ENCODE measurements at regions not wholly inside any gene's neighbourhood (a gene's known extent, or its start where the extent isn't known, plus 50 kb on each side); places are given as distances from the start of the nearest gene placed in this dataset.
A peak's percentile ranks its signal among the peaks of the same experiment; 100 is the strongest.

GRCh38 chr5:5971203-5971602, 407.1 kb downstream of the MED10 start:
- FAIRE-seq (no peak), DNase-seq (ENCODE audit: insufficient read length, low spot score) (no peak)

- DNase-seq (ENCODE audit: insufficient read length, low spot score) (no peak), FAIRE-seq (no peak)
These were observed 408.3 kb downstream of the MED10 start for GRCh38 chr5:5969942-5970483.

DNA sequence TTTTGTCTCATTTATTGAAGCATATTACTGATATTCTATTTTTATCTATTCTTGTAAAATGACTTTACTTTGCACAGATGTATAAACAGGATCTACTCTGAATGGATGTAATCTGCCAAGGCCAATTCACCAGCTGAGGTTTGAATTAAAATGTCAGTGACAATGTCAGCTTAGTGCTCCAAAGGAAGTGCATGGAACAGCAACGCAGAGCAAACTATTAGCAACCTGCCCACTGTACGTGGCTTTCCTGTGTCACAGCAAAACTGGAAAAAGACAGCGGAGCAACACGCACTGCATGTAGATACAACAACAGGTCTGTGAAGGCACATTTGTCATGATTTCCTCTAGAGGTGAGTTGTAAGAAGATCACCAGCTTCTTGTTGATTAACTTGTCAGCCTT, 409.4 kb downstream of the MED10 start:
- FAIRE-seq (no peak), DNase-seq (ENCODE audit: insufficient read length, low spot score) (no peak)

- no peak for DNase-seq (ENCODE audit: insufficient read length, low spot score)
- no peak for FAIRE-seq
These were observed 410.4 kb downstream of the MED10 start for GRCh38 chr5:5967944-5968343.

GRCh38 chr5:5967373-5967772, 411.0 kb downstream of the MED10 start:
- no peak for DNase-seq (ENCODE audit: insufficient read length, low spot score)
- FAIRE-seq, result peak; percentile 20

DNA sequence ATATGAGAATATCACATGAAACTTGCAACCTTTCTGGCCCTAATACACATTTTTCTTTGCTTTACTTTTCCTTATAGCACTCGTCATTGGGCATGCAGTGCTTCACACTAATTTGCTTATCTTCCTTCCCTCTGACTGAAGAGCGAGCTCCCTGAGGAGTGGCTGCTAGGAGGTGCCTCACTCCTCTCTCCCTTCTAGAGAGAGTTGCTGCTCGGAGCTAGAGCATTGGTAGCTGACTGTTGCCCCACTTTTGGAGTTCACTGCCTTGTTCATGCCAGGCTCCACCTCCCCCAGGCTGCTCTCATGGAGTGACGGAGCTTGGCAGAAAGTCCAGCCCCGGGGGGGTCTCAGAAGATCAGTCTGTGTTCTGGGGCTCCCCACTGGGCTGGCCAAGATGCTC, 413.2 kb downstream of the MED10 start:
- FAIRE-seq (no peak), DNase-seq (ENCODE audit: insufficient read length, low spot score) (no peak)

- FAIRE-seq (no peak), DNase-seq (ENCODE audit: insufficient read length, low spot score) (no peak)
These were observed 414.0 kb downstream of the MED10 start for GRCh38 chr5:5964347-5964746.

DNA sequence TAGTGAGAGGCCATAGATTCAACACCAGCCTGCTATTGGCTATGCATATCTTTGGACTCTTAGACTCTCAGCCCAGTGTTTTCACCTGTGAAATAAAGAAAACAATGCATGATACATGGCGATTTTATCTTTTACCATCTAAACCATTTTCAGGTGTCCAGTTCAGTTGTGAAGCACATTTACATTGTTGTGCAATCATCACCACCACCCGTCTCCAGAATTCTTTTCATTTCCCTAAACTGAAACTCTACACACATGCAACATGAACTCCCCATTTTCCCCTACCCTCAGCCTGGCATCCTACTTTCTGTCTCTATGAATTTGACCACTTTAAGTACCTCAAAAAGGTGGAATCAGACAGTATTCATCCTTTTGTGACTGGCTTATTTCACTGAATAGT, 420.6 kb downstream of the MED10 start:
- no peak for DNase-seq (ENCODE audit: insufficient read length, low spot score)
- FAIRE-seq, result no peak

GRCh38 chr5:5954275-5954598, 424.1 kb downstream of the MED10 start:
- FAIRE-seq, result peak; percentile 48
- DNase-seq (ENCODE audit: insufficient read length, low spot score), result no peak

- no peak for FAIRE-seq
- no peak for DNase-seq (ENCODE audit: insufficient read length, low spot score)
These were observed 424.6 kb downstream of the MED10 start for GRCh38 chr5:5953584-5954274.

GRCh38 chr5:5951953-5952352, 426.4 kb downstream of the MED10 start:
- DNase-seq (ENCODE audit: insufficient read length, low spot score), result no peak
- no peak for FAIRE-seq

DNA sequence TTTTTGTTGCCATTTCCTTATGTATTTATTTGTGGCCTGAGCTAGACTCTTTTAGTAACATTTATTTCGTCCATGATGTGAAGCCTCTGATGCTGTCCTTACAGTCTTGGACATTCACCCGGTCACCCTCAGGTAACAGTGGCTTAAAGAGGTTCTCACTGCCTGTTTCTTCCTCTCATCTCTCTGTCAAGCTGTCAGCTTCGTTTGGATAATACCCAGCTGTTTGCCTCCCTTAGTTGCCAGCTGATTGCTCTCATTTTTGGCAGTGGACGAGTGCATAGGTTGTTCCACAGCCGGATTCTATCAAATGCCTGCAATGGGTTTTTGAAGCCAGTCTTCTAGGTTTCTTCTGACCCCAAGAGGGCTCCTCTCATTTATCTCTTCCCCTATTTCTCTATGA, 427.7 kb downstream of the MED10 start:
- no peak for FAIRE-seq
- no peak for DNase-seq (ENCODE audit: insufficient read length, low spot score)

DNA sequence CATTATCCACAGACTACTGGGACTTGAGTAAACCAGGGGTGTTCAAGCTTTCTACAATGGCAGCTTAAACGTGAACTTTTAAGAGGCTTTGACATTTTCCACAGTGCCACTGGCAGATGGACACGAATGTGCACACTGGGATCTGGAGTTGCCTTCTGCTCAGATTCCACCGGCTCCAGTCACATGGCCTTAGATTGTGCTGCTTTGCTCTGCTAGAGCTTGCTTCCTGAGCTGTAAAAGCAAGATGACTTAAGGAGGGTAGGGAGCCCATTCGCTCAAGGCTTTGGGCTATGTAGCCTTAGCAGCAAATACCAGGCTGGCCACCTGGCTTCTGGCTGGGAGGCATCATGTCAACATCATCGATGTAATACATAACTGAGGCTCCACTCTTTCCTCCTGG, 436.9 kb downstream of the MED10 start:
- DNase-seq (ENCODE audit: insufficient read length, low spot score) (no peak), FAIRE-seq (no peak)

DNA sequence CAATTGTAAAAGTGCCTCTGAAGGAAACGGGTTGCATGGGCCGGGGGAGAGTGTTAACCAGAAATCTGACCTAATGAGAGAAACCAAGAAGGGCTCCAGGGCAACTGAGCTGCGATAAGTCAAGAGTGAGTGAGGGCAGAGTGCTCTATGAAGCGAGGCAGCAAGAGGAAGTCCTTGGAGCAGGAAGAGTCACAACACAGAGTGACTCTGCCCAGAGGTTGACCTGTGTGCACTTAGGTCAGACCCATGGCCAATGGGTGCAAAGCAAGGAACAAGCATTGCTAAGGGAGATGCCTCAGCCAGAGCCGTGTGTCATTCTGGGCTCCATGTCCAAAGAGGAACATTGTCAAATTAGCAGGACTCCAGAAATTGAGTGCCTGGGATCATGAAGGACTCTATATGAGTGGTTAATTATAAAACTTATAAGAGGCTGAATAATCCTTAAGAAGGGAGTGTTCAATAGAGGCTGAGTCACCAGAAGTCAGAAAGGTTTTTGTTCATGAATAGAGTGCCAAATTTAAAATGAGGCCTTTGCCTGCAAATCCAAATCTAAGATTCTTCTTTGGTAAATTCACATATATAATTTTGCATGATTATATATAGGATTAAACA, 438.5 kb downstream of the MED10 start:
- no peak for DNase-seq (ENCODE audit: insufficient read length, low spot score)
- FAIRE-seq, result no peak

GRCh38 chr5:5933651-5934050, 444.7 kb downstream of the MED10 start:
- DNase-seq (ENCODE audit: insufficient read length, low spot score) (no peak), FAIRE-seq (no peak)

DNA sequence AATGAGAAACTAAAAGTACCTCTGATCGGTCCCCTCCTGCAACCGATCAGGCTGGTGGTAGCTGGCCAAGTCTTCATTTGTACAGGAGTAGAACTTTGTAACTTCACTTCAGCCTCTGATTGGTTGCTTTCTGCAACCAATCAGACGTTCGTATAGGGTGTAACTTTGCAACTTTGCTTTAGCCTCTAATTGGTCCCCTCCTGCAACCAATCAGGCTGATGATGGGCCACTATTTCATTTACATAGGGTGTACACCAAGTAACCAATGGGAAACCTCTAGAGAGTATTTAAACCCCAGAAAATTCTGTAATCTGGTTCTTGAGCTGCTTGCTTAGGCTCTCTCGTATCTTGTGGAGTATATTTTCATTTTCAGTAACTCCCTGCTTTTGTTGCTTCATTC, 445.5 kb downstream of the MED10 start:
- FAIRE-seq, result no peak
- DNase-seq (ENCODE audit: insufficient read length, low spot score), result no peak

- FAIRE-seq (no peak), DNase-seq (ENCODE audit: insufficient read length, low spot score) (no peak)
These were observed 447.8 kb downstream of the MED10 start for GRCh38 chr5:5930561-5930960.

- no peak for FAIRE-seq
- no peak for DNase-seq (ENCODE audit: insufficient read length, low spot score)
These were observed 448.9 kb downstream of the MED10 start for GRCh38 chr5:5929291-5930020.

DNA sequence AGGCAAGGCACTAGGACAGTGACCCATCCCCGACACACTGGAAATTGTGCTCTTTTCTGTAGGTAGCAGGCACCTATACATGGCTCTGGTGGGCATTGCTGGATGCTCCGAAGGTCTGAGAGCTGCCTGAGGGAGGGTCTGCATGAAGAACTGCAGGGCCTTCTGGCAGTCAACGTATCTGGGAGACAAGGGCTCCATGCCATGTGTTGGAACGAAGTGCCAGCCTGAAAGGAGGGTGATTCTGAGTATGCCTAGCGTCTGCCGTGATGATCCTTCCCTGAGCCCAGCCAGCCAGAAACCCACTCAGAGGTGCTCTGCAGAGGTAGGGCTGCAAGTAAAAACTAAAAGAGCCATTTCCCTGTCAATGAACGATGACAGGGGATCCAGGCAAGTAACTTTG, 453.2 kb downstream of the MED10 start:
- FAIRE-seq, result no peak
- DNase-seq (ENCODE audit: insufficient read length, low spot score), result no peak

DNA sequence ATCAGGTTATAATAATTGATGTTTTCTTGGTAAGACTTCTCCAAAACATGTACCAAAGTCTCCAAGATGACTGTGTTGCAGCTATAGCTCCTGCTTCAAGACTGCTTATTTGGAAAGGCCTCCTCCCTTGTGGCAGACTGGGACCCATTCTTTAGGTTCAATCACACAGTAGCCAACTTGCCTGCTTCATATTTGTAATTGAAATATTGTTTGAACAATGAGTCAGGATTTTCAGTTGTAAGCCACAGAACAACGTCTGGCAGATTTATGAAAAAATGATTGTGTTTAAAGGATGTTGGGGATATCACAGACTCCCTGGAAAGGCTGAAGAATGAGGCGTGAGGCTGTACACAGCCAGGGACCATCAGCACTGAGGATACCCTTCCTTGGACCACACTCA, 458.9 kb downstream of the MED10 start:
- DNase-seq (ENCODE audit: insufficient read length, low spot score), result no peak

GRCh38 chr5:5906778-5907177, 471.6 kb downstream of the MED10 start:
- DNase-seq (ENCODE audit: insufficient read length, low spot score) (no peak), FAIRE-seq (no peak)

More for the DNA sequence above, 458.9 kb downstream of the MED10 start:
- no peak for FAIRE-seq

DNA sequence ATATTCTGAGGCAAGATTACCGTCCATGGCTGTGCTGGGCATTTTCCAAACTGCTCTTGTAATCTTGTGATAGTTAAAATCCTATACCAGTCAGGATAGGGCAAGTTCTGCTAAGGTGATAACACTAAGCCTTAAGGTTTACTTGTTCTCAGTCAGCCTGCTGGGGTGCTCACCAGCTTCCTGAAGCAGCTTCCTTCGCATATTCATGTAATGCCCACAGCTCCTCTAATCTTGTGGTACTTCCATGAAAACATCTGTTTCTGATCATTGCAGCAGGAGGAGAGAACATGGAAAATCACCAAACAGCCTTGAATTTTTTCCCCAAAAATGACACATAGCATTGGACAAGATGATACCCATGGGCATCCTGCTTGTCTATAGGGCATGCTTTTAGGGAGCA, 473.2 kb downstream of the MED10 start:
- no peak for DNase-seq (ENCODE audit: insufficient read length, low spot score)
- no peak for FAIRE-seq
